Panc1 (cell line): ENCODE measurements at regions not wholly inside any gene's neighbourhood (a gene's known extent, or its start where the extent isn't known, plus 50 kb on each side); places are given as distances from the start of the nearest gene placed in this dataset.
"Not testable (repeated sequence)": the region's sequence is repeated elsewhere in the genome, so short reads cannot be mapped to it uniquely, and the experiment has no call there.

Experiments used
- ATAC-seq: fragments of 200-7000 bp; cut with Tn5 transposase; 2 replicates; pipeline ENCODE4 v1.9.1; 2020; ENCODE audit warnings: mild to moderate bottlenecking, moderate library complexity
- BruUV-seq: library from RNA; stranded (reverse); fragments of 400-500 nt; replicated peaks from 2 replicates; lab custom pipeline; 2021; lab: Mats Ljungman, UMichigan
- CTCF ChIA-PET: fragments of 300-600 bp; sonication (Branson Sonifier 250); formaldehyde crosslinking; loops from one replicate; lab custom pipeline; 2022; ENCODE audit warnings: antibody characterized with exemption; lab: Charles Lee
- POLR2A ChIA-PET: fragments of 300-600 bp; sonication (Branson Sonifier 250); formaldehyde crosslinking; loops from one replicate; lab custom pipeline; 2022; ENCODE audit warnings: antibody characterized with exemption; lab: Charles Lee
- DNase-seq: peaks from one replicate; pipeline ENCODE4 v3.0.0-alpha.2; 2010; ENCODE audit warnings: low read depth, low spot score
- H3K27ac ChIP-seq: 2 replicates; pipeline ENCODE4 v1.5.1; 2011; ENCODE audit warnings: mild to moderate bottlenecking, low read length, inconsistent platforms
- H3K27me3 ChIP-seq: fragments of 200-500 bp; sonication (Bioruptor generic); 2 replicates; pipeline ENCODE4 v1.6.0; 2014; ENCODE audit warnings: low read length, inconsistent platforms; ENCODE audit not compliant: control insufficient read depth, insufficient read depth
- H3K36me3 ChIP-seq: fragments of 200-500 bp; sonication (Bioruptor generic); 2 replicates; pipeline ENCODE4 v1.5.1; 2014; ENCODE audit warnings: inconsistent platforms, mild to moderate bottlenecking, low read length, moderate library complexity; ENCODE audit not compliant: control insufficient read depth, insufficient read depth
- H3K4me1 ChIP-seq: 2 replicates; pipeline ENCODE4 v1.5.1; 2011; ENCODE audit warnings: inconsistent platforms, mild to moderate bottlenecking, low read length, moderate library complexity; ENCODE audit not compliant: control insufficient read depth, insufficient read depth
- H3K4me3 ChIP-seq, 2 experiments: 2 replicates each; pipeline ENCODE4 v1.5.1; 2011 to 2012; ENCODE audit warnings: low read depth in 2 of 2, low read length in 2 of 2, mild to moderate bottlenecking in 2 of 2, inconsistent platforms in 1 of 2, moderate library complexity in 1 of 2
- H3K9me3 ChIP-seq: fragments of 200-500 bp; sonication (Bioruptor generic); 2 replicates; pipeline ENCODE4 v1.5.1; 2014; ENCODE audit warnings: low read depth, mild to moderate bottlenecking, inconsistent platforms, low read length, moderate library complexity; ENCODE audit not compliant: control insufficient read depth, insufficient read depth
- POLR2AphosphoS5 ChIP-seq: IDR thresholded peaks from 2 replicates; pipeline ENCODE4 v1.6.1; 2012; ENCODE audit warnings: mild to moderate bottlenecking, low read depth, low read length, moderate library complexity
- SIN3A ChIP-seq: IDR thresholded peaks from 2 replicates; pipeline ENCODE4 v1.6.1; 2012; ENCODE audit warnings: low read depth, mild to moderate bottlenecking, low read length, moderate library complexity, borderline replicate concordance; ENCODE audit not compliant: insufficient read depth
- TCF7L2 ChIP-seq: IDR thresholded peaks from 2 replicates; pipeline ENCODE4 v1.6.1; 2011; ENCODE audit warnings: mild to moderate bottlenecking, low read depth, low read length, inconsistent platforms
- in situ Hi-C: cut with HindIII; loops from 2 replicates; pipeline ENCODE4 v1.10.0; 2016; ENCODE audit warnings: low sequenced_read_pairs, low pct_unique_long_range_greater_than_20kb
- intact Hi-C: fragments of 100-400 bp; cut with micrococcal nuclease; formaldehyde crosslinking; loops from one replicate; pipeline ENCODE4 v1.10.0; 2022; ENCODE audit not compliant: unreplicated experiment
- TF ChIP-seq, protein P1 (sequence below): fragments of 450-650 bp; IDR thresholded peaks from 2 replicates; pipeline ENCODE4 v1.5.1; 2017; ENCODE audit warnings: mild to moderate bottlenecking
- TF ChIP-seq, protein P2 (sequence below), 2 experiments: IDR thresholded peaks; 2 replicates each; pipeline ENCODE4 v1.6.1; 2011 to 2012; ENCODE audit warnings: low read depth in 2 of 2, control low read depth in 1 of 2, low read length in 1 of 2, mild to moderate bottlenecking in 1 of 2, moderate library complexity in 1 of 2; ENCODE audit not compliant: insufficient read depth in 1 of 2

DNA sequence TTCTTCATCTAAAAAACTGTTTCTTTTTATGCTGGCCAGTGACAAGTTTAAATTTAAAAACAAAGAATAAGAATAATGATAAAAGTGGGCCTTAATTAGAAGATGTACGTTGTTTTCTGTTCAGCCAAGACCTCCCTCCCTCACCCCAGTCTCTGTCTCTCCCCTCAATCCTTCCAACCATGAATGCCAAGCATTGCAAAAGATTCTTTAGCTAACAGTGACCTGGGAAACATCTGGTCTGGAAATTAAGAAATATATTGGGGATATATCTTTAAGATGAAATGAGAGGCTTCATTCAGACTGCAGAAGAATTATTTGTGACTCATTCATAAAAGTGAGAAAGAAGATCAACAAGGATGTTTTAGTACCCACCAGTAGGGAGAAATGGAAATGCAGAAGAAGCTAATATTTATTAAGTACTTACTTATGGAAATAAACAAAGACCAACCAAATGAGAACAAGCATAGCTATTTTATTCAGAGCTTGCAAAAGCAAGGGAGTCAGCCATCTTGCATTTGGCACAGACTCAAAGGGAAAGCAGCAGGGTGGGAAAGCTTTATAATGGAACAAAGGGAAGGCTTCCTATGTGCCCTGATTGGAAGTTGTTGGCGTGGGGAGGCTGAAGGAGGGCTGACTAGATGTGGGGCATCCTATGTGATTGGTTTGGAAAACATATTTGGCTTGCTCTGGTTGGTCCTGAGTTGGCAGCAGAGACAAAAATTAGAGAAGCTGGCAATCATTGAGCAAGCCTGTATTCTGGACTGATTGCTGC, 595.4 kb upstream of the GHITM start:
- H3K27me3 ChIP-seq = no peaks in the 10 kb centered on the region
- TF ChIP-seq, protein P1, sequence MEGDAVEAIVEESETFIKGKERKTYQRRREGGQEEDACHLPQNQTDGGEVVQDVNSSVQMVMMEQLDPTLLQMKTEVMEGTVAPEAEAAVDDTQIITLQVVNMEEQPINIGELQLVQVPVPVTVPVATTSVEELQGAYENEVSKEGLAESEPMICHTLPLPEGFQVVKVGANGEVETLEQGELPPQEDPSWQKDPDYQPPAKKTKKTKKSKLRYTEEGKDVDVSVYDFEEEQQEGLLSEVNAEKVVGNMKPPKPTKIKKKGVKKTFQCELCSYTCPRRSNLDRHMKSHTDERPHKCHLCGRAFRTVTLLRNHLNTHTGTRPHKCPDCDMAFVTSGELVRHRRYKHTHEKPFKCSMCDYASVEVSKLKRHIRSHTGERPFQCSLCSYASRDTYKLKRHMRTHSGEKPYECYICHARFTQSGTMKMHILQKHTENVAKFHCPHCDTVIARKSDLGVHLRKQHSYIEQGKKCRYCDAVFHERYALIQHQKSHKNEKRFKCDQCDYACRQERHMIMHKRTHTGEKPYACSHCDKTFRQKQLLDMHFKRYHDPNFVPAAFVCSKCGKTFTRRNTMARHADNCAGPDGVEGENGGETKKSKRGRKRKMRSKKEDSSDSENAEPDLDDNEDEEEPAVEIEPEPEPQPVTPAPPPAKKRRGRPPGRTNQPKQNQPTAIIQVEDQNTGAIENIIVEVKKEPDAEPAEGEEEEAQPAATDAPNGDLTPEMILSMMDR = no peak
- TF ChIP-seq TCF7L2 (no peak), POLR2AphosphoS5 (no peak), SIN3A (no peak)
- TF ChIP-seq, protein P2, sequence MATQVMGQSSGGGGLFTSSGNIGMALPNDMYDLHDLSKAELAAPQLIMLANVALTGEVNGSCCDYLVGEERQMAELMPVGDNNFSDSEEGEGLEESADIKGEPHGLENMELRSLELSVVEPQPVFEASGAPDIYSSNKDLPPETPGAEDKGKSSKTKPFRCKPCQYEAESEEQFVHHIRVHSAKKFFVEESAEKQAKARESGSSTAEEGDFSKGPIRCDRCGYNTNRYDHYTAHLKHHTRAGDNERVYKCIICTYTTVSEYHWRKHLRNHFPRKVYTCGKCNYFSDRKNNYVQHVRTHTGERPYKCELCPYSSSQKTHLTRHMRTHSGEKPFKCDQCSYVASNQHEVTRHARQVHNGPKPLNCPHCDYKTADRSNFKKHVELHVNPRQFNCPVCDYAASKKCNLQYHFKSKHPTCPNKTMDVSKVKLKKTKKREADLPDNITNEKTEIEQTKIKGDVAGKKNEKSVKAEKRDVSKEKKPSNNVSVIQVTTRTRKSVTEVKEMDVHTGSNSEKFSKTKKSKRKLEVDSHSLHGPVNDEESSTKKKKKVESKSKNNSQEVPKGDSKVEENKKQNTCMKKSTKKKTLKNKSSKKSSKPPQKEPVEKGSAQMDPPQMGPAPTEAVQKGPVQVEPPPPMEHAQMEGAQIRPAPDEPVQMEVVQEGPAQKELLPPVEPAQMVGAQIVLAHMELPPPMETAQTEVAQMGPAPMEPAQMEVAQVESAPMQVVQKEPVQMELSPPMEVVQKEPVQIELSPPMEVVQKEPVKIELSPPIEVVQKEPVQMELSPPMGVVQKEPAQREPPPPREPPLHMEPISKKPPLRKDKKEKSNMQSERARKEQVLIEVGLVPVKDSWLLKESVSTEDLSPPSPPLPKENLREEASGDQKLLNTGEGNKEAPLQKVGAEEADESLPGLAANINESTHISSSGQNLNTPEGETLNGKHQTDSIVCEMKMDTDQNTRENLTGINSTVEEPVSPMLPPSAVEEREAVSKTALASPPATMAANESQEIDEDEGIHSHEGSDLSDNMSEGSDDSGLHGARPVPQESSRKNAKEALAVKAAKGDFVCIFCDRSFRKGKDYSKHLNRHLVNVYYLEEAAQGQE (IDR thresholded peaks at IDR 0.05; ENCODE audit: insufficient read depth in 1 of 2, low read depth in 2 of 2, low read length in 1 of 2) = no peak
- H3K27ac ChIP-seq = no peak overlapping the region
- DNase-seq (no peak), ATAC-seq (no peak)
- in situ Hi-C loops = no loop called here
- no peaks in the 10 kb centered on the region for H3K9me3 ChIP-seq
- no peaks in the 10 kb centered on the region for H3K4me1 ChIP-seq
- CTCF ChIA-PET = no interaction called here
- intact Hi-C loops = no loop called here
- POLR2A ChIA-PET = no interaction called here
- no peak overlapping the region for H3K4me3 ChIP-seq
- no TSS peak for BruUV-seq
- H3K36me3 ChIP-seq = no peaks in the 10 kb centered on the region

DNA sequence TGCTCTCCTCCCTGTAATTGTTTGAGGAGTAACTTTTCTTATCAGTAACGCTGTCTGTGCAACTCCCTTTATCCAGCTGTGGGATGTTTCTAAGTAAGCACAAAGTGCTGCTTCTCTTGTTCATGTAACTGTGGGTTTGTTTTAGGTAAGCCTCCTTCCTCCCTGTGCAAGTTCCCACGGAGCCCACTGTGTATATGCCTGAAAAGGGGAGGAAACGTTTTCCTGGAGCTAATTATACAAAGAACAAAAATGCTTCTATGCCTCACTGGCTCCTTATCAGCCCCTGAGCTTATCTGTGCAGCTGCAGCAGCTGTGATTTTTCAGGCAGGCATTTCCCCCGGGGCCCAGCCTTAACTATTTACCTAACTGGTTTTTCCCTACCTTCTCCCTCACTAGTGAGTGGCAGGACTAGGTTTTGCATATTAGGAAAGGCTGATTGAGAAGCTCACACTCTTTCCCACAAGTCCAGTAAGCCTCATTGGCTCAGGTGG, 593.4 kb upstream of the GHITM start:
- in situ Hi-C loops (no loop called here), intact Hi-C loops (no loop called here)
- ChIA-PET CTCF (no interaction called here), POLR2A (no interaction called here)
- DNase-seq (no peak), ATAC-seq (no peak)
- no peak overlapping the region for H3K4me3 ChIP-seq
- BruUV-seq = no TSS peak
- no peaks in the 10 kb centered on the region for H3K36me3 ChIP-seq
- no peaks in the 10 kb centered on the region for H3K27me3 ChIP-seq
- TF ChIP-seq, protein P2 (IDR thresholded peaks at IDR 0.05; ENCODE audit: insufficient read depth in 1 of 2, low read depth in 2 of 2, low read length in 1 of 2) = no peak
- TF ChIP-seq TCF7L2 (no peak), POLR2AphosphoS5 (no peak), SIN3A (no peak)
- TF ChIP-seq, protein P1 = no peak
- no peaks in the 10 kb centered on the region for H3K4me1 ChIP-seq
- H3K9me3 ChIP-seq = no peaks in the 10 kb centered on the region
- no peak overlapping the region for H3K27ac ChIP-seq

DNA sequence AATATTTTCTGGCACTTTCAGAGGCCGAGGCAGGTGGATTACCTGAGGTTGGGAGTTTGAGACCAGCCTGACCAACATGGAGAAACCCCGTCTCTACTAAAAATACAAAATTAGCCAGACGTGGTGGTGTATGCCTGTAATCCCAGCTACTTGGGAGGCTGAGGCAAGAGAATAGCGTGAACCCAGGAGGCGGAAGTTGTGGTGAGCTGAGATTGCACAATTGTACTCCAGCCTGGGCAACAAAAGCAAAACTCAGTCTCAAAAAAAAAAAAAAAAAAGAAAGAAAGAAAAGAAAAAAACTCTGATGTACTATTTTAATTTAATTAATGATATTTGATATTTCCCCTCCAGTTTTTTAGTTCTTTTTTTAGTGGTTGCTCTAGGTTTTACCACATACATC, 588.1 kb upstream of the GHITM start:
- POLR2A ChIA-PET, in situ Hi-C loops, H3K27me3 ChIP-seq, H3K4me1 ChIP-seq, DNase-seq, H3K9me3 ChIP-seq, intact Hi-C loops, ATAC-seq, BruUV-seq, CTCF ChIA-PET, H3K27ac ChIP-seq, H3K4me3 ChIP-seq, H3K36me3 ChIP-seq: not testable (repeated sequence)
